ENCODE measurements at regions not wholly inside any gene's neighbourhood (a gene's known extent, or its start where the extent isn't known, plus 50 kb on each side); places are given as distances from the start of the nearest gene placed in this dataset.
"Not testable (repeated sequence)": the region's sequence is repeated elsewhere in the genome, so short reads cannot be mapped to it uniquely, and the experiment has no call there.

GRCh38 chr15:62325597-62325996 lies 160.5 kb upstream of the C2CD4B start:
- TF ChIP-seq ZFX (IDR thresholded peaks at IDR 0.05) (no peak), CTCF (conservative IDR thresholded peaks at IDR 0.05) (no peak)
- H3K27ac ChIP-seq = no peak overlapping the region

GRCh38 chr15:62326460-62327011 lies 161.5 kb upstream of the C2CD4B start:
- H3K27ac ChIP-seq = no peak overlapping the region
- no peak for TF ChIP-seq ZFX (IDR thresholded peaks at IDR 0.05)

GRCh38 chr15:62327406-62327805 lies 162.3 kb upstream of the C2CD4B start:
- TF ChIP-seq ZFX (IDR thresholded peaks at IDR 0.05) (no peak), CTCF (conservative IDR thresholded peaks at IDR 0.05) (no peak)
- no peak overlapping the region for H3K27ac ChIP-seq

GRCh38 chr15:62332472-62332871 lies 167.4 kb upstream of the C2CD4B start:
- not testable (repeated sequence) for H3K27ac ChIP-seq

GRCh38 chr15:62334536-62334935 lies 169.5 kb upstream of the C2CD4B start:
- TF ChIP-seq CTCF (conservative IDR thresholded peaks at IDR 0.05) = no peak
- no peak for TF ChIP-seq ZFX (IDR thresholded peaks at IDR 0.05)
- no peak overlapping the region for H3K27ac ChIP-seq

- TF ChIP-seq ZFX (IDR thresholded peaks at IDR 0.05) (no peak), CTCF (conservative IDR thresholded peaks at IDR 0.05) (no peak)
- no peak overlapping the region for H3K27ac ChIP-seq
Measured at GRCh38 chr15:62337934-62338333, 172.8 kb upstream of the C2CD4B start.

GRCh38 chr15:62338497-62338896 lies 173.4 kb upstream of the C2CD4B start:
- TF ChIP-seq ZFX (IDR thresholded peaks at IDR 0.05) = no peak
- TF ChIP-seq CTCF (conservative IDR thresholded peaks at IDR 0.05) = no peak
- H3K27ac ChIP-seq = no peak overlapping the region

- TF ChIP-seq CTCF (conservative IDR thresholded peaks at IDR 0.05) (no peak), ZFX (IDR thresholded peaks at IDR 0.05) (no peak)
- no peak overlapping the region for H3K27ac ChIP-seq
Measured at GRCh38 chr15:62342959-62343358, 177.9 kb upstream of the C2CD4B start.
